CD4-positive, alpha-beta T cell treated with Interleukin-15 for 4 hours (primary cell): ENCODE measurements at regions not wholly inside any gene's neighbourhood (a gene's known extent, or its start where the extent isn't known, plus 50 kb on each side); places are given as distances from the start of the nearest gene placed in this dataset.
"Not testable (repeated sequence)": the region's sequence is repeated elsewhere in the genome, so short reads cannot be mapped to it uniquely, and the experiment has no call there.

Source experiments
- DNase-seq: peaks from one replicate; pipeline ENCODE4 v3.0.0-alpha.2; 2020; ENCODE audit warnings: low spot score

- DNase-seq: no peak
These were observed 799.3 kb upstream of the ACO1 start for GRCh38 chr9:31585158-31585557.

GRCh38 chr9:31587146-31587545, 797.3 kb upstream of the ACO1 start:
- no peak for DNase-seq

DNA sequence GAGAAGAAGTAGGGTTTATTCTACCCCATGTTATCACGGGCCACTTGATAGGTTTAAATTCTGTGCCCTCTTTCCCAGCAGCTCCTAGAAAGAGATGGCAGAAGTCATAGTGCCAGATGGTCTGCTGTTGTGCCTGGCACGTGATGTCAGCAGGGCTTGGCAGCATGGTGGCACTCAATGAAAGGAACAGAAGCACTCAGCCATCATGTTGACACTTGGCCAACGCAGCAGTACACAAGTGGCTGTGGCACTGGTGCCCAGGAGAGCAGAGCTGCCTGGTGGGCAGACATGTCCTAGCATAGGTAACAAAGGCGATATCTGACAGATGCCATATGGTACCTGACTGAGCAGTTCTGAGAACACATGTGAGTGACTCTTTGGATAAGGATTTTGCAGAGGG, 796.4 kb upstream of the ACO1 start:
- DNase-seq: no peak

DNA sequence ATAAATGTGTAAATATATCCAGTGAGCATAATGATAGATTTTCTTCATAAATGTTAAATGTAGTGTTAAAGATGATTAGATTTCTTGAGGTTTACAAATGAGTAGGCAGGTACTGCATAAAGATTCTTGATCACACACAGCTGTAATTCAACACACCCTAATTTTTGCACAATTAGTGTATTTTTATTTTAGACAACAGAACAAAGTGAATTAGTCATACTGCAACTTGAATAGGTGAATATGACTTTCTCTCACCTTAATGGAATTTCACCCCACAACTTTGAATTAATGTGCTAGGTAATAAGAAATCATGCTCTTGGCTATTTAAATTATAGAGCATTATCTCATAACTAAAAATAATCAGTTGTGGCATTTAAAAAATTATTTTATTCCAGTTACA, 795.7 kb upstream of the ACO1 start:
- no peak for DNase-seq

- no peak for DNase-seq
These were observed 794.4 kb upstream of the ACO1 start for GRCh38 chr9:31590091-31590490.

DNA sequence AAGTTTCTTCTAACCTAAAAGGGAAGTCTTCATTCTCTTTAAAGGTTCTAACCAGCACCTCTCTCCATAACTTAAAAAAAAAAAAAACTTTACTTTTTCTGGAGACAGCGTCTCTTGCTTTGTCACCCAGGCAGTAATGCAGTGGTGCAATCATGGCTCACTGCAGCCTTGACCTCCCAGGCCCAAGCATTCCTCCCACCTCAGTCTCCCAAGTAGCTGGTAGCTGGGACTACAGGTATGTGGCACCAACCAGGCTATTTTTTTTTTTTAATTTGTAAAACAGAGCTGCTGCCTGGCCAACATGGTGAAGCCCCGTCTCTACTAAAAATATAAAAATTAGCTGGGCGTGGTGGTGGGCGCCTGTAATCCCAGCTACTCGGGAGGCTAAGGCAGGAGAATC, 787.4 kb upstream of the ACO1 start:
- DNase-seq: not testable (repeated sequence)

- no peak for DNase-seq
These were observed 786.5 kb upstream of the ACO1 start for GRCh38 chr9:31597977-31598376.

GRCh38 chr9:31601666-31602065, 782.8 kb upstream of the ACO1 start:
- DNase-seq: no peak

DNA sequence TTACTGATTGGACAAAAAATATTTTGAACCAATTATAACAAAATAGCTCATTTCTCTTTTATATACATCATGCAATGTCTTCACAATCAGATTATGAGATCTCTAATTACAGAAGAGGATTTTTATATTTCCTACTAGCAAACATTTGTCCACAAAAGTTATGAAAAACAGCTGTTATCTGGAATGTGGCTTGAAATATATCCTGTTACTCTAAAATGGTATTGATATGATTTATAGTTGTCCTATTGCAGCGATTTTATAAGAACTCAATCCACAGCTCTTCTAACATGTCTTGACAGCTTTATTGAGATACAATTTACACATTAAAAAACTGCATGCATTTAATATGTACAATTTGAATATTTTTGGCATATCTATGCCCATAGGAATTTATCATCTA, 779.9 kb upstream of the ACO1 start:
- no peak for DNase-seq

DNA sequence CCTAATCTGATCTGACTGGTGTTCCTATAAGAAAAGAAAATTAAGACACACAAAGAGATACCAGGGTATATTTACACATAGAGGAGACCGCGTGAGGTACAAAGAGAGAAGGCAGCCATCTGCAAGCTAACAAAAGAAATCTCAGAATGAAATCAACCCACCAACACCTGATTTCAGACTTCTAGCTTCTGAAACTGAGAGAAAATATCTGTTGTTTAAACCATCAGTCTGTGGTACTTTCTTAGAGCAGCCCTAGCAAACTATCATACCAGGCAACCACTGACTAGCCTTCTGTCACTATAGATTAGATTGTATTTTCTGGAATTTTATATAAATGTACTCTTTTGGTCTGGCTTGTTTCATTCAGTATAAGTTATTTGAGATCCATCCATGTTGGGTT, 779.3 kb upstream of the ACO1 start:
- no peak for DNase-seq

DNA sequence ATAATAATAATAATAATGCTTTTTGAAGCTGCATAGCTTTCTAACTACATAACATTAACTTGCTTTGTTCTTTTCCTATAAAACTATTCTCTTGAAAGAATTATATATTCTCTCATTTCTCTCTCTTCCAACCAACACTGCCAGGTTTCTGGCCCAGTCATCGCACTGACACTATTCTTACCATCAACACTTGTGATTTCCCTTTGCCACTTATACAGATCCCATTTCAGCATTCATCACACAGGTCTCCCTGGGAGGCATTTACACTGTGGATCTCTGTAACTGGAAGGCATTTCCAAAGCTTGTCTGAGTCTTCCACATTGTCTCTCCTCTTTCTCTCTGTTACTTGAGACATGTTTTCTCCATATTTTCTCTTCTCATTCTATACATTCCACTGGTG, 777.8 kb upstream of the ACO1 start:
- DNase-seq: no peak

DNA sequence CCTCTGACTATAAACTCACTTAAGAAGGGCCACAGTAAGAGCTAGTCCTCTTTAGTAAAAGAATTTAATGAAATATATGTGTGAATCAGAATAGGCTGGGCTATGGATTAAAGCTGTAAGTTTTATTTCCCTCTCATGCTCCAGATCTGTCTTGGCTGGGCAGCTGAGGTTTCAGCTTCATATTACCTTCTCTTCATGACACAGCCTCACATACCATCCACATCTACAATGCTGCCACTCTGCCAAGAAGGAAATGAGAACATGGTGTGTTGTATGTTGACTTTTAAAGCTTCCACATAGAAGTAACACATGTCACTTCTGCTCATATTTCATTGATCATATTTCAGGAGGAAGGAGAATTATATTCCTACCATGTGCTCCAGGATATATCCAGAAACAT, 776.0 kb upstream of the ACO1 start:
- no peak for DNase-seq

DNA sequence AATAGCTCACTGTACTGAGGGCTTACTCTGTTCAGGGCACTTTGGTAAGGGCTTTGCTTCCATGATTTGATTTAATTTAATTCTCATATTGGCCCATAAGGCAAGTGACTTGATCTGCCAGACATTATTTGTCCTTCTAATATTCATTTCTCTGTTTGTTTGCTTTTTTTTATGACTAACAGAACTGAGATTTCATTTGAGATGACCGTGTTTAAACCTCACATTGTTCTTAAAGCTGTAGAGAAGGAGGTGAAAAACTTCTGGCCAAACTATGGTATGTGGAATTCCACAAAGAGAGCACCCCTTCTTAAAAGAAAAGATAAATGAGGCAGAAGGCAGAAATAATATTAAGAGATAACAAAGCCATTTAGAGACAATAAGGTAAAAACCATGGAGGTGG, 775.6 kb upstream of the ACO1 start:
- DNase-seq: no peak

- DNase-seq: no peak
These were observed 772.0 kb upstream of the ACO1 start for GRCh38 chr9:31612336-31613030.

- DNase-seq: no peak
These were observed 768.5 kb upstream of the ACO1 start for GRCh38 chr9:31615966-31616365.

DNA sequence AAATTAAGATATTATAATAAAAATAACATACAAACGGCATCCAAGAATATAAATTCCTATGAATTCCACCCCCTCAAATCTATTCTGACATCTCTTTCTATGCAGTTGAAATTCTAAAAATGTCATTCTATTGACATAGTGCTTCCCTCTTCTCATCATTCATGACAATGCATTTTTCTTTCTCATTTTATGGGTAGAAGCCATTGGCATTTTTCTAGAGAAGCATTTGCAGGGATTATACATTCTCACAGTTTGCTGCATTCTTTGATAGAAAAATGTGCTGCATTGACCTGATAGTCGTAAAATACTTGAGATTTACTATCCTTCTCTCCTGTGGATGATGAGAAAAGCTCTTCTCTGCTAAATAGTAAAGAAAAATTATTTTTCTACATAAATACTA, 760.9 kb upstream of the ACO1 start:
- no peak for DNase-seq

DNA sequence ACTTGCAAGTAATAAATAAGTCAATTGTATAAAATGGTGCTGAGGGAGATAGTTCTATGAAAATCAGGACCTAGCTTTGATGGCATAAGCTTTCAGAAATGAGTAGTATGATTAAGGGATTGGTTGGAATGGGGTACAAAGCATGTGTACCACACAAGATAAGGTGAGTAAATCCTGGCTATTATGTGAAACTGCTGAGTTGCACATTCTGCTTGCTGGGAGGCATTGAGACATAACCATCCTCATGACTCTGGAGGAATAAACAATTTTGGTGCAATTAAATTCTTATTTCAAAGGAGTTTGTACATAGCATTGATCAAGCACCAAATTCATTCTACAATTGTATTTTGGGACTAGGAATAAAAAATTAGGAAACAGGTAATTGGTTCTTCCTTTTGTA, 755.2 kb upstream of the ACO1 start:
- no peak for DNase-seq

DNA sequence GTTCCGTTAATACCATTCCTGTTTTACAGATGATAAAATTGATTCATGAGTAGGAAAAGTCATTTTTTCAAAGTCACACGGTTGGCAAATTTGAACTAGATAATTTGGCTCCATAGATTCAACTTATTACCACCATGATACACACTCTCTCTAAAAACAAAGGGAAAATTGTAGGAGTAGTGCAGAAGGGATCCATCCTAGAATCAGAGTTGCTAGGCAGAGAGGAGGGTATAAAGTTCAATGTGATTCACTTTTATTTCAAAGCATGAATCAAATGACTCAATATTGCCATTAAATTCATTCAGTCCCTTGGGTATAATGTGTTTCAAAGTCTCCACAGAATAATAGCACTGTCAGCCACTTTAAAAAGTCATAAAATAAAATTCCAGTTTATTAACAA, 747.2 kb upstream of the ACO1 start:
- no peak for DNase-seq

GRCh38 chr9:31637861-31638260, 746.6 kb upstream of the ACO1 start:
- no peak for DNase-seq

- no peak for DNase-seq
These were observed 745.0 kb upstream of the ACO1 start for GRCh38 chr9:31639451-31639850.

GRCh38 chr9:31669311-31669710, 715.1 kb upstream of the ACO1 start:
- DNase-seq: no peak

- DNase-seq: no peak
These were observed 713.4 kb upstream of the ACO1 start for GRCh38 chr9:31671011-31671410.

- no peak for DNase-seq
These were observed 710.2 kb upstream of the ACO1 start for GRCh38 chr9:31674264-31674663.

DNA sequence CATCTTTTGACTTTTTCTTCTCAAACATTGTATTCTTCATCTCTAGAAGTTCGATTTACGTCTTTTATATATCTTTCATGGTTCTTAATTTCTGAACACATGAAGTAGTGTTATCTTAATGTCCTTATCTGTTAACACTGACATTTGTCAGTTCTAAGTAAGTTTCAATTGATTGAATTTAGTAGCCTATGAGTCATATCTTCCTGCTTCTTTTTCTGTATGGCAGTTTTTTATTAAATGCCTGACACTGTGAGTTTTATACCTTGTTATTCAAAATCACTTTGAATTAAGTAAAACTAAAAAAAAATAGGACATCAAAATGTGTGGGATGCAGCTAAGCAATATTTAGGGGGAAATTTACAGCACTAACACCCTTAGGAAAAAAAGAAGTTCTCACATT, 707.0 kb upstream of the ACO1 start:
- no peak for DNase-seq

DNA sequence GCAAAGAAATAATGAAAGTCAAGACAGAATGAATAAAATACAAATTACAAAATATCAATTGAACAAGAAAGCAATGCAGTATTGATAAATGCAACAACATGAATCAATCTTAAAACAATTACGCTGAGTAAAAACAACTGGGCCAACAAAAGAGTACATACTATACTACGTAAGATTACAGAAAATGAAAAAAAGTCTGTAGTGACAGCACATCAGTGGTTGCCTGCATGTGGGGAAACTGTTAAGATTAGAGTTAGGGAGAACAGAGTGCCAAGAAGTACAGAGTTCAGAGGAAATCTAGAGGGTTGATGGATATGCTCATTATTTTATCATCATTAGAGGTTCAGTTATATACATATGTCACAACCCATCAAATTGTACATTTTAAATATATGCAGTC, 706.6 kb upstream of the ACO1 start:
- no peak for DNase-seq
